ENCODE measurements at regions not wholly inside any gene's neighbourhood (a gene's known extent, or its start where the extent isn't known, plus 50 kb on each side); places are given as distances from the start of the nearest gene placed in this dataset.

GRCh38 chr9:99322299-99322698, 100.2 kb downstream of the SEC61B start:
- H3K4me3 ChIP-seq (ENCODE audit: low read depth, low read length, poor library complexity, severe bottlenecking), result no peak overlapping the region
- CTCF ChIA-PET, result interaction anchor here (0.6 kb wide), 1 partner anchor 19 kb away, joined by 3 read pairs; no protein-coding TSS in a partner anchor
- POLR2A ChIA-PET (ENCODE audit: low non-redundant PET), result no interaction called here
- H3K27ac ChIP-seq (ENCODE audit: low read depth, low read length, poor library complexity, severe bottlenecking), result no peak overlapping the region
- H3K4me1 ChIP-seq (ENCODE audit: insufficient read depth, low read length, poor library complexity, severe bottlenecking), result no peaks in the 10 kb centered on the region
- H3K36me3 ChIP-seq (ENCODE audit: insufficient read depth, low read length, poor library complexity, severe bottlenecking), result no peaks in the 10 kb centered on the region
- no peaks in the 10 kb centered on the region for H3K27me3 ChIP-seq (replicated peaks; ENCODE audit: insufficient read depth, low read depth, low read length, poor library complexity)
- no peak for TF ChIP-seq EZH2 (IDR thresholded peaks at IDR 0.05; ENCODE audit: borderline replicate concordance, low read depth, low read length, poor library complexity, severe bottlenecking)
- TF ChIP-seq CTCF (conservative IDR thresholded peaks at IDR 0.05; ENCODE audit: low read depth, low read length), result no peak
- DNase-seq (ENCODE audit: low spot score), result no peak
- BruUV-seq (replicated peaks), result no TSS peak
- intact Hi-C loops (cut with micrococcal nuclease; ENCODE audit: unreplicated experiment), result no loop called here
- H3K9me3 ChIP-seq (ENCODE audit: low read depth, low read length, poor library complexity, severe bottlenecking), result no peaks in the 10 kb centered on the region

DNA sequence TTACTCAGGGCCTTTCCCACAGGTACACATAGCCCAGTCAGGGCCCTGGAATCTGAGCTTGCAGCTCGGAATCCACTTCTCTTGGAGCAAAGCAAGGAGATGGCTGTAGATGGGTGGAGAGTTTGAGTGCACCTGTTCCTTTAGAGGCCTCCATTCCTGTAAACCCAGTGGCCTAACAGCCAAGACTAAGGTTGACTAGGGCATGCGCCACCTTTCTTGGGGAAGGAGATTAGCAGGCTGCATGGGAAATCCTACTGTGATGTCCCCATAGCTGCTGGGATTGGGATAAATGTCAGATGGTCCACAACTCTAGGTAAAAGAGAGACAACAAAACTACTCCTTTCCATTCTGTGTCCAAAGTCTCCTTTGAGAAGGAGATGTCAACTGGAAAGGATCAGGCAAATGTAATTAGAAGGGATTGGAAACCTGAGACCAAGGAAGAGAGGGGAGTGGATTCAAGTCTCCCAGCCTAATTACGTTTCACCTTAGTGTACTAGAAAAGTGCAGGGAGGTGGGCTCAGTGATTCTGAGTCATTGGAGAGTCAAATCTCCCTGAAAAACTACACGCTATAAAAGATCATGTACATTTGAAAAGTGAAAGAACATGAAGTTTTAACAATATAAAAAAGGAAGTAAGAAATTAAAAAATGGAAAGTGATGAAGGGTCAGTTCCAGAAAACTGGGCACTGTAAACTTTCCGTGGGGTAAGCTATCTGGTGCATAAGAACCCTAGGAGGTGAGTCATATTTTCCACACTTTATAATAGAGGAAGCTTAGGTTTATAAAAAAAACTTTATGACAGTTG, 104.2 kb downstream of the SEC61B start:
- CTCF ChIA-PET, result no interaction called here
- POLR2A ChIA-PET (ENCODE audit: low non-redundant PET), result no interaction called here
- H3K27me3 ChIP-seq (replicated peaks; ENCODE audit: insufficient read depth, low read depth, low read length, poor library complexity), result no peaks in the 10 kb centered on the region
- H3K4me3 ChIP-seq (ENCODE audit: low read depth, low read length, poor library complexity, severe bottlenecking), result no peak overlapping the region
- no peak for TF ChIP-seq CTCF (conservative IDR thresholded peaks at IDR 0.05; ENCODE audit: low read depth, low read length)
- no peak for TF ChIP-seq EZH2 (IDR thresholded peaks at IDR 0.05; ENCODE audit: borderline replicate concordance, low read depth, low read length, poor library complexity, severe bottlenecking)
- no peaks in the 10 kb centered on the region for H3K9me3 ChIP-seq (ENCODE audit: low read depth, low read length, poor library complexity, severe bottlenecking)
- H3K36me3 ChIP-seq (ENCODE audit: insufficient read depth, low read length, poor library complexity, severe bottlenecking), result no peaks in the 10 kb centered on the region
- no TSS peak for BruUV-seq (replicated peaks)
- DNase-seq (ENCODE audit: low spot score), result no peak
- no peak overlapping the region for H3K27ac ChIP-seq (ENCODE audit: low read depth, low read length, poor library complexity, severe bottlenecking)
- intact Hi-C loops (cut with micrococcal nuclease; ENCODE audit: unreplicated experiment), result no loop called here
- no peaks in the 10 kb centered on the region for H3K4me1 ChIP-seq (ENCODE audit: insufficient read depth, low read length, poor library complexity, severe bottlenecking)

- no TSS peak for BruUV-seq (replicated peaks)
- Histone ChIP-seq H3K27ac (ENCODE audit: low read depth, low read length, poor library complexity, severe bottlenecking) (no peak overlapping the region), H3K9me3 (ENCODE audit: low read depth, low read length, poor library complexity, severe bottlenecking) (no peaks in the 10 kb centered on the region), H3K27me3 (replicated peaks; ENCODE audit: insufficient read depth, low read depth, low read length, poor library complexity) (no peaks in the 10 kb centered on the region), H3K4me3 (ENCODE audit: low read depth, low read length, poor library complexity, severe bottlenecking) (no peak overlapping the region), H3K36me3 (ENCODE audit: insufficient read depth, low read length, poor library complexity, severe bottlenecking) (no peaks in the 10 kb centered on the region), H3K4me1 (ENCODE audit: insufficient read depth, low read length, poor library complexity, severe bottlenecking) (no peaks in the 10 kb centered on the region)
- intact Hi-C loops (cut with micrococcal nuclease; ENCODE audit: unreplicated experiment), result no loop called here
- ChIA-PET POLR2A (ENCODE audit: low non-redundant PET) (no interaction called here), CTCF (no interaction called here)
- no peak for DNase-seq (ENCODE audit: low spot score)
- TF ChIP-seq CTCF (conservative IDR thresholded peaks at IDR 0.05; ENCODE audit: low read depth, low read length), result no peak
- TF ChIP-seq EZH2 (IDR thresholded peaks at IDR 0.05; ENCODE audit: borderline replicate concordance, low read depth, low read length, poor library complexity, severe bottlenecking), result no peak
Observed at GRCh38 chr9:99326917-99327189, 104.8 kb downstream of the SEC61B start.

Measured in A673 (cell line).